ENCODE measurements at regions not wholly inside any gene's neighbourhood (a gene's known extent, or its start where the extent isn't known, plus 50 kb on each side); places are given as distances from the start of the nearest gene placed in this dataset.

- TF ChIP-seq CTCF (conservative IDR thresholded peaks at IDR 0.05; ENCODE audit: low read depth, low read length) (no peak), EZH2phosphoT487 (IDR thresholded peaks at IDR 0.05; ENCODE audit: borderline replicate concordance, low read length) (no peak)
Measured at GRCh38 chr6:81814370-81815076, 62.0 kb upstream of the TENT5A start.
